ENCODE measurements at regions not wholly inside any gene's neighbourhood (a gene's known extent, or its start where the extent isn't known, plus 50 kb on each side); places are given as distances from the start of the nearest gene placed in this dataset.

DNA sequence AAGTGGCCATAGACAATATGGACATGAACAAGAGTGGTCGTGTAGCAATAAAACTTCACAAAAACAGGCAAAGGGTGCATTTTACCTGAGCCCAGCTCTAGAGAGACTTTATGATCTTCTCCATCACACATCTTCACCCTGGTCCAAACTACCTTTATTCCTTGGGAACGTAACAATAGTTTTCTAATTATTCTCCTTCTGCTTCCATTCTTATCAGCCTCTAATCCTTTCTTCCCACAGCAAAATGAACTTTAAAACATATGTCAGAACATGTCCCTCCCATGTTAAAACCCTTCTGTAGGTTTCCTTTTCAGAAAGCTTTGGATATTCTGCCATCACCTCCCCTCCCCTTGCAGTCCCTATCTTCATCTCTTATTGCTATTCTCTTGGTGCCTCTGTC, 395.2 kb upstream of the PLXNA2 start:
- no peaks in the 10 kb centered on the region for H3K4me1 Mint-ChIP-seq (ENCODE audit: low read depth)
- ATAC-seq (ENCODE audit: poor library complexity) = no peak
- no peak overlapping the region for H3K4me3 Mint-ChIP-seq
- no peaks in the 10 kb centered on the region for H3K9me3 Mint-ChIP-seq
- no peaks in the 10 kb centered on the region for H3K36me3 Mint-ChIP-seq (ENCODE audit: low read depth)
- POLR2A ChIA-PET = no interaction called here
- no peak overlapping the region for H3K27ac ChIP-seq (ENCODE audit: low read depth in 1 of 2, low read length in 2 of 2)
- H3K9me3 ChIP-seq (ENCODE audit: control insufficient read depth in 1 of 2, insufficient read depth in 1 of 2, low read length in 2 of 2) = no peaks in the 10 kb centered on the region
- no peak for TF ChIP-seq CTCF (IDR thresholded peaks at IDR 0.05)
- CTCF ChIA-PET = no interaction called here
- no peak overlapping the region for H3K4me3 ChIP-seq (ENCODE audit: low read length)
- no peaks in the 10 kb centered on the region for H3K4me1 ChIP-seq (ENCODE audit: insufficient read depth, low read length)
- peaks cover 25% of the 10 kb centered on the region for H3K27me3 Mint-ChIP-seq
- peaks cover 0 to 6% of the 10 kb centered on the region in 2 experiments for H3K27me3 ChIP-seq (ENCODE audit: control insufficient read depth in 1 of 2, insufficient read depth in 2 of 2, low read length in 2 of 2)
- H3K27ac Mint-ChIP-seq = no peak overlapping the region
- DNase-seq = no peak
- H3K36me3 ChIP-seq (ENCODE audit: insufficient read depth, low read length) = no peaks in the 10 kb centered on the region
- intact Hi-C loops (cut with DNase I, micrococcal nuclease) = no loop called here

GRCh38 chr1:208640295-208640694, 396.1 kb upstream of the PLXNA2 start:
- POLR2A ChIA-PET = no interaction called here
- CTCF ChIA-PET = no interaction called here

DNA sequence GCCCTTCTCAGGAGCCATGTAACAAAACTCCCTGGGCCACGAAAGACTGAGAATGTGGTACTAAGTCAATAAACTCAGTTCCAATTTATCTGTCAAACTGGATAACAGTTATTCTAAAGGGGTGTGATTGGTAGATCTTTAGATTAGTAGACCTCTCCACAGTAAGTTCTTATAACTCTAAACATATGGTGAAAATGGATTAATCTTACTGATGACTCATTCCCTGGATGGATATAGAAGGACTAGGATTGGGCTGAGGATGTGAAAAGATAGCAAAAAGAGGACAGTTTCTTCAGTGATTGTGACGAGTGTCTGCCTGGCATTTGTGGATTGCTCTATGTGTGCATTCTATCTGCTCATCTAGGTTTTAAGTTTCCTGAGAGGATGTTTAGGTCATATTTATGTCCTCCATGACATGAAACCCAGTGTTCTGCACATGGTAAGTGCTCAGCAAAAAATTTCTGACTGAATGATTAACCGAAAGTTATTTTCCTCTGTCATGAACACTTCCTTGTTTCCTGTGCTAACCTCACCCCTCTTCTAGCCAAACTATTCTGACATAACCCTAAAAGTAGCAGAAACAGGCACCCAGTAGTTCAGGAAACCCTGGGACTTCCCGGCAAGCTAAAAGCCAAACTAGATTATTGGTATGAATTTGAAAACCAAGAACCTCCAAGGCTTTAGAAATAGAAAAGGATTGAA, 397.5 kb upstream of the PLXNA2 start:
- no peaks in the 10 kb centered on the region for H3K36me3 Mint-ChIP-seq (ENCODE audit: low read depth)
- H3K9me3 ChIP-seq (ENCODE audit: control insufficient read depth in 1 of 2, insufficient read depth in 1 of 2, low read length in 2 of 2) = no peaks in the 10 kb centered on the region
- DNase-seq = no peak
- no peak overlapping the region for H3K27ac Mint-ChIP-seq
- H3K9me3 Mint-ChIP-seq = no peaks in the 10 kb centered on the region
- no peak for TF ChIP-seq CTCF (IDR thresholded peaks at IDR 0.05)
- intact Hi-C loops (cut with DNase I, micrococcal nuclease) = no loop called here
- H3K4me1 Mint-ChIP-seq (ENCODE audit: low read depth) = no peaks in the 10 kb centered on the region
- ChIA-PET POLR2A (no interaction called here), CTCF (no interaction called here)
- no peak overlapping the region for H3K4me3 ChIP-seq (ENCODE audit: low read length)
- no peak for ATAC-seq (ENCODE audit: poor library complexity)
- no peak overlapping the region for H3K4me3 Mint-ChIP-seq
- no peak overlapping the region for H3K27ac ChIP-seq (ENCODE audit: low read depth in 1 of 2, low read length in 2 of 2)
- peaks cover 25% of the 10 kb centered on the region for H3K27me3 Mint-ChIP-seq
- no peaks in the 10 kb centered on the region for H3K4me1 ChIP-seq (ENCODE audit: insufficient read depth, low read length)
- no peaks in the 10 kb centered on the region for H3K36me3 ChIP-seq (ENCODE audit: insufficient read depth, low read length)
- H3K27me3 ChIP-seq (ENCODE audit: control insufficient read depth in 1 of 2, insufficient read depth in 2 of 2, low read length in 2 of 2) = peaks cover 0 to 6% of the 10 kb centered on the region in 2 experiments

More at GRCh38 chr1:208640295-208640694, 396.1 kb upstream of the PLXNA2 start:
- Mint-ChIP-seq H3K9me3 (no peaks in the 10 kb centered on the region), H3K27ac (no peak overlapping the region), H3K4me3 (no peak overlapping the region), H3K27me3 (peaks cover 25% of the 10 kb centered on the region), H3K36me3 (ENCODE audit: low read depth) (no peaks in the 10 kb centered on the region), H3K4me1 (ENCODE audit: low read depth) (no peaks in the 10 kb centered on the region)
- Histone ChIP-seq H3K4me3 (ENCODE audit: low read length) (no peak overlapping the region), H3K4me1 (ENCODE audit: insufficient read depth, low read length) (no peaks in the 10 kb centered on the region), H3K27ac (ENCODE audit: low read depth in 1 of 2, low read length in 2 of 2) (no peak overlapping the region), H3K27me3 (ENCODE audit: control insufficient read depth in 1 of 2, insufficient read depth in 2 of 2, low read length in 2 of 2) (peaks cover 0 to 6% of the 10 kb centered on the region in 2 experiments), H3K36me3 (ENCODE audit: insufficient read depth, low read length) (no peaks in the 10 kb centered on the region), H3K9me3 (ENCODE audit: control insufficient read depth in 1 of 2, insufficient read depth in 1 of 2, low read length in 2 of 2) (no peaks in the 10 kb centered on the region)
- DNase-seq (no peak), ATAC-seq (ENCODE audit: poor library complexity) (no peak)
- intact Hi-C loops (cut with DNase I, micrococcal nuclease) = no loop called here
- TF ChIP-seq CTCF (IDR thresholded peaks at IDR 0.05) = no peak
